ENCODE measurements at regions not wholly inside any gene's neighbourhood (a gene's known extent, or its start where the extent isn't known, plus 50 kb on each side); places are given as distances from the start of the nearest gene placed in this dataset.

GRCh38 chr2:105526000-105526925, 127.4 kb upstream of the FHL2 start:
- H3K9me1 ChIP-seq (ENCODE audit: control insufficient read depth, extremely low read depth, insufficient read depth, low read length): no peaks in the 10 kb centered on the region
- H3K27me3 ChIP-seq (ENCODE audit: control insufficient read depth, extremely low read depth, insufficient read depth, low read length): no peaks in the 10 kb centered on the region
- no peak overlapping the region for H3K9ac ChIP-seq (ENCODE audit: control insufficient read depth, extremely low read depth, insufficient read depth, low read length)
- no peaks in the 10 kb centered on the region for H3K9me3 ChIP-seq (ENCODE audit: control insufficient read depth, low read depth, low read length)
- peaks cover 6% of the 10 kb centered on the region for H3K4me1 ChIP-seq (ENCODE audit: control insufficient read depth, extremely low read depth, insufficient read depth, low read length)
- H3K79me2 ChIP-seq (ENCODE audit: control insufficient read depth, insufficient read depth, low read length): no peaks in the 10 kb centered on the region
- no peak overlapping the region for H3K4me2 ChIP-seq (ENCODE audit: control insufficient read depth, extremely low read depth, insufficient read depth, low read depth, low read length)
- no peak overlapping the region for H2AFZ ChIP-seq (ENCODE audit: control insufficient read depth, low read length)
- H3K27ac ChIP-seq (ENCODE audit: control insufficient read depth, insufficient read depth, low read length): no peak overlapping the region
- DNase-seq (ENCODE audit: low read depth, low spot score): no peak
- FAIRE-seq: no peak
- no peaks in the 10 kb centered on the region for H3K36me3 ChIP-seq (ENCODE audit: control insufficient read depth in 2 of 2, extremely low read depth in 1 of 2, insufficient read depth in 2 of 2, low read length in 2 of 2)
- no peak overlapping the region for H3K4me3 ChIP-seq (ENCODE audit: control insufficient read depth in 2 of 3, extremely low read depth in 1 of 3, insufficient read depth in 2 of 3, low read depth in 1 of 3, low read length in 3 of 3)
- dilution Hi-C loops (cut with MboI; ENCODE audit: extremely low pct_ligation_motif_present, low sequenced_read_pairs): no loop called here
- H4K20me1 ChIP-seq (ENCODE audit: control insufficient read depth, extremely low read depth, insufficient read depth, low read length): no peaks in the 10 kb centered on the region
- no peak for TF ChIP-seq EZH2 (IDR thresholded peaks at IDR 0.05; ENCODE audit: low read length)
- TF ChIP-seq CTCF (optimal IDR thresholded peaks at IDR 0.05 in 1 of 3, IDR thresholded peaks at IDR 0.05 in 1 of 3, conservative IDR thresholded peaks at IDR 0.05 in 1 of 3; ENCODE audit: extremely low read depth in 1 of 3, insufficient read depth in 2 of 3, low read length in 3 of 3): no peak

GRCh38 chr2:105525201-105525600, 126.3 kb upstream of the FHL2 start:
- no peaks in the 10 kb centered on the region for H3K9me3 ChIP-seq (ENCODE audit: control insufficient read depth, low read depth, low read length)
- H3K36me3 ChIP-seq (ENCODE audit: control insufficient read depth in 2 of 2, extremely low read depth in 1 of 2, insufficient read depth in 2 of 2, low read length in 2 of 2): no peaks in the 10 kb centered on the region
- H3K9ac ChIP-seq (ENCODE audit: control insufficient read depth, extremely low read depth, insufficient read depth, low read length): no peak overlapping the region
- no peaks in the 10 kb centered on the region for H4K20me1 ChIP-seq (ENCODE audit: control insufficient read depth, extremely low read depth, insufficient read depth, low read length)
- dilution Hi-C loops (cut with MboI; ENCODE audit: extremely low pct_ligation_motif_present, low sequenced_read_pairs): no loop called here
- no peak overlapping the region for H3K27ac ChIP-seq (ENCODE audit: control insufficient read depth, insufficient read depth, low read length)
- no peak overlapping the region for H3K4me3 ChIP-seq (ENCODE audit: control insufficient read depth in 2 of 3, extremely low read depth in 1 of 3, insufficient read depth in 2 of 3, low read depth in 1 of 3, low read length in 3 of 3)
- no peak for DNase-seq (ENCODE audit: low read depth, low spot score)
- TF ChIP-seq EZH2 (IDR thresholded peaks at IDR 0.05; ENCODE audit: low read length) (no peak), CTCF (optimal IDR thresholded peaks at IDR 0.05 in 1 of 3, IDR thresholded peaks at IDR 0.05 in 1 of 3, conservative IDR thresholded peaks at IDR 0.05 in 1 of 3; ENCODE audit: extremely low read depth in 1 of 3, insufficient read depth in 2 of 3, low read length in 3 of 3) (no peak)
- H3K27me3 ChIP-seq (ENCODE audit: control insufficient read depth, extremely low read depth, insufficient read depth, low read length): no peaks in the 10 kb centered on the region
- H3K4me2 ChIP-seq (ENCODE audit: control insufficient read depth, extremely low read depth, insufficient read depth, low read depth, low read length): no peak overlapping the region
- H3K9me1 ChIP-seq (ENCODE audit: control insufficient read depth, extremely low read depth, insufficient read depth, low read length): no peaks in the 10 kb centered on the region
- H3K79me2 ChIP-seq (ENCODE audit: control insufficient read depth, insufficient read depth, low read length): no peaks in the 10 kb centered on the region
- peaks cover 6% of the 10 kb centered on the region for H3K4me1 ChIP-seq (ENCODE audit: control insufficient read depth, extremely low read depth, insufficient read depth, low read length)
- no peak for FAIRE-seq
- H2AFZ ChIP-seq (ENCODE audit: control insufficient read depth, low read length): no peak overlapping the region

Data from keratinocyte (primary cell).